GM13976 (cell line): ENCODE measurements at regions not wholly inside any gene's neighbourhood (a gene's known extent, or its start where the extent isn't known, plus 50 kb on each side); places are given as distances from the start of the nearest gene placed in this dataset.
"Not testable (repeated sequence)": the region's sequence is repeated elsewhere in the genome, so short reads cannot be mapped to it uniquely, and the experiment has no call there.

Experiments
- DNase-seq: peaks from one replicate; pipeline ENCODE4 v3.0.0; 2012; ENCODE audit warnings: low spot score
- CTCF ChIP-seq: IDR thresholded peaks from 2 replicates; pipeline ENCODE4 v1.5.1; 2012; ENCODE audit warnings: borderline replicate concordance, mild to moderate bottlenecking; ENCODE audit not compliant: insufficient read depth; ENCODE audit errors: extremely low read depth, missing control alignments, control extremely low read depth
- in situ Hi-C: fragments of 300-500 bp; cut with MboI; formaldehyde crosslinking; loops from one replicate; pipeline ENCODE4 v1.12.0; 2022; ENCODE audit warnings: low sequenced_read_pairs, mixed read lengths, inconsistent platforms; ENCODE audit not compliant: unreplicated experiment

GRCh38 chr4:67393699-67394281 is 151.5 kb downstream of the CENPC start:
- in situ Hi-C loops: no loop called here
- DNase-seq: peak; percentile 16
- peak; percentile 40 for TF ChIP-seq CTCF

GRCh38 chr4:67393007-67393406 is 152.3 kb downstream of the CENPC start:
- no peak for TF ChIP-seq CTCF
- in situ Hi-C loops: no loop called here
- no peak for DNase-seq

GRCh38 chr4:67381406-67381804 is 163.9 kb downstream of the CENPC start:
- in situ Hi-C loops, DNase-seq: not testable (repeated sequence)

- DNase-seq, in situ Hi-C loops: not testable (repeated sequence)
Observed at GRCh38 chr4:67380702-67381405, 164.4 kb downstream of the CENPC start.

GRCh38 chr4:67380154-67380553 is 165.1 kb downstream of the CENPC start:
- in situ Hi-C loops: no loop called here
- no peak for DNase-seq
- TF ChIP-seq CTCF: no peak

- no peak for TF ChIP-seq CTCF
- DNase-seq: no peak
- in situ Hi-C loops: no loop called here
Observed at GRCh38 chr4:67375291-67375690, 170.0 kb downstream of the CENPC start.

- in situ Hi-C loops: no loop called here
- TF ChIP-seq CTCF: no peak
- no peak for DNase-seq
Observed at GRCh38 chr4:67371615-67372014, 173.7 kb downstream of the CENPC start.
